ENCODE measurements at regions not wholly inside any gene's neighbourhood (a gene's known extent, or its start where the extent isn't known, plus 50 kb on each side); places are given as distances from the start of the nearest gene placed in this dataset.

DNA sequence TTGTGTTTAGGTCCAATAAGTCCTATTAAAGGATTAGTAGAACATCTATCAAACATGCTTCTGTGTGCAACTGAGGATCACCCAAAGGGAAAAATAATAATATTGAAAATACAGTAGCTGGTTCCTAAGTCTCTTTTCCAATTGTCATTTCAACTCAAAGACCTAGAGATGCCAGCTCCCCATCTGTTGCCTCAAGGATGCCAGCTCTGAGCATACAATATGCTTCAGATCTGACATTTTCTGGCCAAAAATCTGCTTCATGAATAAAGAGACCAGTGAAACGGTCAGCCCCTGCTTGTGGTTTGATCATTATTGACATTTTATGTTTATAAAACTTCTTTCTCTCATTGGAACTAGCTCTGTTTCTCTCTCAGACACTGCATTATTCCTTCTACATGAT lies 72.9 kb downstream of the CCDC185 start:
- no peak overlapping the region for H3K27ac Mint-ChIP-seq
- Histone ChIP-seq H3K79me2 (replicated peaks; ENCODE audit: insufficient read depth) (no peaks in the 10 kb centered on the region), H3F3A (replicated peaks; ENCODE audit: low read depth) (no peaks in the 10 kb centered on the region), H3K4me2 (no peak overlapping the region), H3K4me3 (no peak overlapping the region), H4K20me1 (replicated peaks; ENCODE audit: insufficient read depth) (no peaks in the 10 kb centered on the region), H3K27ac (ENCODE audit: low read depth) (no peak overlapping the region), H3K4me1 (ENCODE audit: insufficient read depth) (no peaks in the 10 kb centered on the region), H3K36me3 (ENCODE audit: insufficient read depth) (no peaks in the 10 kb centered on the region), H3K9me2 (ENCODE audit: insufficient read depth) (0 out of 2 replicates have a peak, but pooled peaks cover 3% of the 10 kb centered on the region), H2AFZ (no peak overlapping the region), H3K27me3 (ENCODE audit: insufficient read depth) (no peaks in the 10 kb centered on the region)
- no peaks in the 10 kb centered on the region for H3K9me3 Mint-ChIP-seq
- H3K4me3 Mint-ChIP-seq: no peak overlapping the region
- H3K27me3 Mint-ChIP-seq (ENCODE audit: insufficient read depth, low read depth, poor library complexity): peaks cover 6% of the 10 kb centered on the region
- H3K36me3 Mint-ChIP-seq (ENCODE audit: low read depth): no peaks in the 10 kb centered on the region
- no peak for ATAC-seq
- TF ChIP-seq REST (IDR thresholded peaks at IDR 0.05; ENCODE audit: unreplicated experiment) (no peak), ZNF114 (CRISPR knock-in tag; IDR thresholded peaks at IDR 0.05) (no peak), ZNF331 (CRISPR knock-in tag; IDR thresholded peaks at IDR 0.05; ENCODE audit: low read depth) (no peak), POLR2AphosphoS5 (IDR thresholded peaks at IDR 0.05; ENCODE audit: low read depth) (no peak), NANOG (IDR thresholded peaks at IDR 0.05; ENCODE audit: borderline replicate concordance) (no peak), ZNF462 (CRISPR knock-in tag; IDR thresholded peaks at IDR 0.05) (no peak), JUNB (IDR thresholded peaks at IDR 0.05; ENCODE audit: unreplicated experiment) (no peak), CTCF (conservative IDR thresholded peaks at IDR 0.05; ENCODE audit: low read depth in 2 of 2) (no peak), CREB1 (CRISPR knock-in tag; IDR thresholded peaks at IDR 0.05; ENCODE audit: low read depth) (no peak), STAT1 (IDR thresholded peaks at IDR 0.05; ENCODE audit: unreplicated experiment) (no peak), EZH2 (IDR thresholded peaks at IDR 0.05; ENCODE audit: low read depth, unreplicated experiment) (no peak), EZH2phosphoT487 (IDR thresholded peaks at IDR 0.05; ENCODE audit: unreplicated experiment) (no peak)
- TF ChIP-seq, protein P1, sequence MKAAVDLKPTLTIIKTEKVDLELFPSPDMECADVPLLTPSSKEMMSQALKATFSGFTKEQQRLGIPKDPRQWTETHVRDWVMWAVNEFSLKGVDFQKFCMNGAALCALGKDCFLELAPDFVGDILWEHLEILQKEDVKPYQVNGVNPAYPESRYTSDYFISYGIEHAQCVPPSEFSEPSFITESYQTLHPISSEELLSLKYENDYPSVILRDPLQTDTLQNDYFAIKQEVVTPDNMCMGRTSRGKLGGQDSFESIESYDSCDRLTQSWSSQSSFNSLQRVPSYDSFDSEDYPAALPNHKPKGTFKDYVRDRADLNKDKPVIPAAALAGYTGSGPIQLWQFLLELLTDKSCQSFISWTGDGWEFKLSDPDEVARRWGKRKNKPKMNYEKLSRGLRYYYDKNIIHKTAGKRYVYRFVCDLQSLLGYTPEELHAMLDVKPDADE (IDR thresholded peaks at IDR 0.05): no peak
- no peak for DNase-seq (ENCODE audit: low spot score)
- peaks cover 2% of the 10 kb centered on the region for H3K4me1 Mint-ChIP-seq
